ENCODE measurements at regions not wholly inside any gene's neighbourhood (a gene's known extent, or its start where the extent isn't known, plus 50 kb on each side); places are given as distances from the start of the nearest gene placed in this dataset.

- Histone ChIP-seq H2AFZ (ENCODE audit: low read length, unreplicated experiment) (no peak overlapping the region), H3K4me3 (ENCODE audit: low read depth, low read length) (no peak overlapping the region), H3K36me3 (ENCODE audit: insufficient read depth, low read length) (no peaks in the 10 kb centered on the region), H3K79me2 (ENCODE audit: control insufficient read depth, insufficient read depth, low read length, unreplicated experiment) (no peaks in the 10 kb centered on the region), H3K27ac (ENCODE audit: low read depth, low read length) (no peak overlapping the region), H3K4me1 (ENCODE audit: control insufficient read depth, insufficient read depth, low read length, unreplicated experiment) (no peaks in the 10 kb centered on the region), H3K27me3 (ENCODE audit: insufficient read depth, low read length) (peaks cover 89% of the 10 kb centered on the region)
These were observed 201.1 kb upstream of the MVB12B start for GRCh38 chr9:126125577-126125976.

DNA sequence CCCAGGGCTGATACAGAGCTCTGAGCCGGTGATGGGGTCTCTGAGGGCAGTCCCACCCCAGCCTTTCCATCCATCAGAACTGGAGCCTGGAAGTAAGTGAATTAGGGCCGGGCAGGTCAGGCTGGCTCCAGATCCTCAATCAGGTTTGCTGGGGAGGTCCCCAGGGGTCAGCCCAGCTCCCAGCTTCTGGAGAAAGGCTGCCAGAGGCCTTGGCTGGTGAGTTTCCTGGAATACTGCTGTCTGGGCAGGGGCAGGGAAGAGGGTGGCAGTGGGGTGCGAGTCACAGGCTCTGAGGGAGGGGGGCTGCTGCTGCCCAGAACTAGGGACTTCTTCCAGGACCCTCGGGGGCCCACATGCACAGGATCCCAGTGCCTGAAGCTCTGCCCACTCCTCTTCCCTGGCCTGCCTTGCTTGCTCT, 200.6 kb upstream of the MVB12B start:
- Histone ChIP-seq H3K4me1 (ENCODE audit: control insufficient read depth, insufficient read depth, low read length, unreplicated experiment) (no peaks in the 10 kb centered on the region), H3K27me3 (ENCODE audit: insufficient read depth, low read length) (peaks cover 89% of the 10 kb centered on the region), H3K79me2 (ENCODE audit: control insufficient read depth, insufficient read depth, low read length, unreplicated experiment) (no peaks in the 10 kb centered on the region), H3K36me3 (ENCODE audit: insufficient read depth, low read length) (no peaks in the 10 kb centered on the region), H2AFZ (ENCODE audit: low read length, unreplicated experiment) (no peak overlapping the region), H3K27ac (ENCODE audit: low read depth, low read length) (no peak overlapping the region), H3K4me3 (ENCODE audit: low read depth, low read length) (no peak overlapping the region)

DNA sequence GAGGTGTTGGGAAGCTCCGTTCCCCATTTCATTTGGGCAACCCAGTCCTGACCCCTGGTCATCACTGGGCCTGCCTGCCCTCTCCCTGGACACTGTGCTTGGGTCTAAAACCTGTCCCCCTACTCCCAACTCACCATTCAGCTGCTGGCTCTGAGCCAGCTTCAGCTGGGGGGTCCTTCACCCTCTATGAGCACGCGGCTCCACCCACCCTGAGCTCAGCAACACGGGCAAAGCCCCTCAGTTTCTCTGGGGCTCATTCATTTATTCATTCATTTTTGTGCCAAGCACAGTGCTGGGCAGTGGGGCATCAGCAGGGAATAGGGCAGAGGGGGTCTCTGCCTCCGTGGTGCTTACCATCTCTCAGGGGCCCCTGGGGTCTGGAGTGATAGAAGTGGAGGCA, 199.8 kb upstream of the MVB12B start:
- Histone ChIP-seq H3K27ac (ENCODE audit: low read depth, low read length) (no peak overlapping the region), H3K4me1 (ENCODE audit: control insufficient read depth, insufficient read depth, low read length, unreplicated experiment) (no peaks in the 10 kb centered on the region), H3K36me3 (ENCODE audit: insufficient read depth, low read length) (no peaks in the 10 kb centered on the region), H3K27me3 (ENCODE audit: insufficient read depth, low read length) (peaks cover 96% of the 10 kb centered on the region), H2AFZ (ENCODE audit: low read length, unreplicated experiment) (no peak overlapping the region), H3K79me2 (ENCODE audit: control insufficient read depth, insufficient read depth, low read length, unreplicated experiment) (no peaks in the 10 kb centered on the region), H3K4me3 (ENCODE audit: low read depth, low read length) (no peak overlapping the region)

- Histone ChIP-seq H2AFZ (ENCODE audit: low read length, unreplicated experiment) (no peak overlapping the region), H3K79me2 (ENCODE audit: control insufficient read depth, insufficient read depth, low read length, unreplicated experiment) (no peaks in the 10 kb centered on the region), H3K27me3 (ENCODE audit: insufficient read depth, low read length) (peaks cover 96% of the 10 kb centered on the region), H3K36me3 (ENCODE audit: insufficient read depth, low read length) (no peaks in the 10 kb centered on the region), H3K4me1 (ENCODE audit: control insufficient read depth, insufficient read depth, low read length, unreplicated experiment) (no peaks in the 10 kb centered on the region), H3K4me3 (ENCODE audit: low read depth, low read length) (no peak overlapping the region), H3K27ac (ENCODE audit: low read depth, low read length) (no peak overlapping the region)
These were observed 199.0 kb upstream of the MVB12B start for GRCh38 chr9:126127591-126127990.

DNA sequence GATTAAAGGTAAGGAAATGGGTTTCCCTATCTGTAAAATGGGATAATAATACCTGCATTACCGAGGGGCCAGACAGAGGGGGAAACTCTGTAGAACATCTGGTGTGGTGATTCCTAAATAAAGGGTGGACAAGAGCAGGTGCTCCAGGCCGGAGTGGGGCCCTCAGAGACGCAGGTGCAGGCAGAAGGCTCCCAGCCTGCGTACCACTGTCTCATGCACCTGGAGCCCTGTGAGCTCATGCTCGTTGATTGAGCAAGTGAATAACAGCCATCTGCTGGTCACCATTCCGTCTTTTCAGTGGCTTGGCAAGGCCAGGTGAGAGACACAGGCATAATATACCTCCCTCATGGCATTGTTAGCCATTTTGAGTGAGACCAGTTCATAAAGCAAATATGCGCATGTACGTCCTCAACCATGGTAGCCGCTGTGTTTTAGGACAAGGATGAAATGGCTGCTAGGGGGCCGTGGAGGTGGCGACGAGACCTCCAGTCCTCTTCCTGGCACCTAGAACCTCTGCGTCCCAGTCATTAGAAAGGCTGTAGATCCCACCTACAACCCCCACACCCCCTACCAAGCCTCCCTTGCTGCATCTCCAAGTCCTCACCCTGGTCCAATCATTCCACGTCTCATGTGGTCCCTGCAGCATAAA, 198.0 kb upstream of the MVB12B start:
- peaks cover 95% of the 10 kb centered on the region for H3K27me3 ChIP-seq (ENCODE audit: insufficient read depth, low read length)
- H3K79me2 ChIP-seq (ENCODE audit: control insufficient read depth, insufficient read depth, low read length, unreplicated experiment): no peaks in the 10 kb centered on the region
- no peak overlapping the region for H2AFZ ChIP-seq (ENCODE audit: low read length, unreplicated experiment)
- no peaks in the 10 kb centered on the region for H3K36me3 ChIP-seq (ENCODE audit: insufficient read depth, low read length)
- H3K4me3 ChIP-seq (ENCODE audit: low read depth, low read length): no peak overlapping the region
- no peak overlapping the region for H3K27ac ChIP-seq (ENCODE audit: low read depth, low read length)
- no peaks in the 10 kb centered on the region for H3K4me1 ChIP-seq (ENCODE audit: control insufficient read depth, insufficient read depth, low read length, unreplicated experiment)

- Histone ChIP-seq H2AFZ (ENCODE audit: low read length, unreplicated experiment) (no peak overlapping the region), H3K4me1 (ENCODE audit: control insufficient read depth, insufficient read depth, low read length, unreplicated experiment) (no peaks in the 10 kb centered on the region), H3K27ac (ENCODE audit: low read depth, low read length) (no peak overlapping the region), H3K79me2 (ENCODE audit: control insufficient read depth, insufficient read depth, low read length, unreplicated experiment) (no peaks in the 10 kb centered on the region), H3K27me3 (ENCODE audit: insufficient read depth, low read length) (peaks cover 81% of the 10 kb centered on the region), H3K4me3 (ENCODE audit: low read depth, low read length) (no peak overlapping the region), H3K36me3 (ENCODE audit: insufficient read depth, low read length) (no peaks in the 10 kb centered on the region)
These were observed 195.3 kb upstream of the MVB12B start for GRCh38 chr9:126131066-126132010.

DNA sequence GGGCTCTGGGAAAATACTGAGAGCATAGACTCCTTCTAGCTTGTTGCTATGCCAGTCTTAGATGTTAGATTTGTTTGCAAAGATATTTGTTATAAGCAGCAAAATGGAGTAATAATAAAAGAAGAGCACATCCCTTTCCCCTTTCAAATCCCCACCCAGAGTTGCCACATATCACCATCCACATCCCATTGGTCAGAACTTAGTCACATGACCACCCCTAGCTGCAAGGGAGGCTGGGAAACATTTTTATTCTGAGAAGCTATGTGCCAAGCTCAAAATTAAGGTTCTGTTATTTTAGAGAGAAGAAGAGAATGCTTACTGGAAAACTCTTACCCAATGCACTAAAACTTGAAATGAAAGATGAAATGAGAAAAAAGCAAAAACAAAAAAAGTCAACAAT, 193.9 kb upstream of the MVB12B start:
- H3K27ac ChIP-seq (ENCODE audit: low read depth, low read length): no peak overlapping the region
- no peaks in the 10 kb centered on the region for H3K36me3 ChIP-seq (ENCODE audit: insufficient read depth, low read length)
- H3K79me2 ChIP-seq (ENCODE audit: control insufficient read depth, insufficient read depth, low read length, unreplicated experiment): no peaks in the 10 kb centered on the region
- H3K4me1 ChIP-seq (ENCODE audit: control insufficient read depth, insufficient read depth, low read length, unreplicated experiment): no peaks in the 10 kb centered on the region
- no peak overlapping the region for H3K4me3 ChIP-seq (ENCODE audit: low read depth, low read length)
- H3K27me3 ChIP-seq (ENCODE audit: insufficient read depth, low read length): peaks cover 76% of the 10 kb centered on the region
- H2AFZ ChIP-seq (ENCODE audit: low read length, unreplicated experiment): no peak overlapping the region

DNA sequence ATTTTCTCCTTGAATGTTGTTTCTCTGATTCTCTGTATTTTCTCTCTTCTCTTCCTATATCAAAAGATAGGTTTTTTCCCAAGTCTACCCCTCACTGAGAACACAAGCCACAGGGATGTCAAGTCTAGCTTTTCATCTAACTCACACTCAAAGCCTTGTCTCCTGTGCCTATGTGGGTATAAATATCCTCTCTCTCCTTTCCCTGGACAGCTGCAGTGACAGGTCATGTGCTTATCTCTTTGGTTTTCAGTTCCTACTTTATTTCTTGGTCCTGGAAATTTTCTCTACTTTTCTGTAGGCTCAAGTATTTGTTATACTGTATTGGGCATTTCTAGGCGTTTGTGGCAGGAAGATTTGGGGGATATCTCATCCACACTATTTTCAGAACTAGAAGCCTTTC, 182.4 kb upstream of the MVB12B start:
- no peaks in the 10 kb centered on the region for H3K36me3 ChIP-seq (ENCODE audit: insufficient read depth, low read length)
- H3K27me3 ChIP-seq (ENCODE audit: insufficient read depth, low read length): peaks cover 76% of the 10 kb centered on the region
- no peaks in the 10 kb centered on the region for H3K79me2 ChIP-seq (ENCODE audit: control insufficient read depth, insufficient read depth, low read length, unreplicated experiment)
- H3K4me1 ChIP-seq (ENCODE audit: control insufficient read depth, insufficient read depth, low read length, unreplicated experiment): no peaks in the 10 kb centered on the region
- no peak overlapping the region for H3K4me3 ChIP-seq (ENCODE audit: low read depth, low read length)
- no peak overlapping the region for H2AFZ ChIP-seq (ENCODE audit: low read length, unreplicated experiment)
- H3K27ac ChIP-seq (ENCODE audit: low read depth, low read length): no peak overlapping the region

DNA sequence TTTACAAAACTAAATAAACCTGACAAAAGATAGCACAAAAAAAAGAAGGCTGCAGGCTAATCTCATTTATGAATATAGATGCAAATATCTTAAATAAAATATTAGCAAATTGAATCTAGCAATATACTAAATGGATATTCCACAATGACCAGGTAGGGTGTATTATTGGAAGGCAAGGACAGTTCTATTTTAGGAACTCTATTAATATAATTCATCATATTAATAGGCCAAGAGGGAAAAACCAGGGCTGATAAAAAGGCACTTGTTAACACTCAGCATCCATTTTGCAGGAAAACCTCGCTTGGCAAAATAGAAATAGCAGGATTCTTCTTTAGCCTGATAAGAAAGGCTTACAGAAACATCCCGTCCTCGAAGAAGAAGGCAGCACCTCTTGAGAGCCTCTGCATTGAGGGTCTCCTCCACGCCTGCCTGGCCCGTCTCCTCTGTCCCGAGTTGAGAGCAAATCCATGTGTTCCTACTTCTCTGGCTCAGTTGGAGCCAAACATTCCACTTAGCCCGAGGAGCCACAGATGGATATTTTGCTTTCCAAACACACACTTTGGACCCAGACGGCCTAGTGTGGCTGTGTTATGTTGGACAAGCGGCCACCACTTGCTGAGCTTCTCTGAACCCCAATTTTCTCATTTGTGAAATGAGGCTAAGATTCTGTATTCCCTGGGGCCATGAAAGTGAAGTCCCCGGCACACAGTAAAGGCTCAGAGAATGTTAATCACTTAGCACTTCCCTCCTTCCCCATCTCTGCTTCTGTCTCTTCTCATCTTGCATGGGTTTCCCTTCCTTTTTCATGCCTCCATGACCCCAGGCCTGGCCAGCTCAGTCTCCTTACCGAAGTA, 181.8 kb upstream of the MVB12B start:
- no peaks in the 10 kb centered on the region for H3K4me1 ChIP-seq (ENCODE audit: control insufficient read depth, insufficient read depth, low read length, unreplicated experiment)
- no peaks in the 10 kb centered on the region for H3K36me3 ChIP-seq (ENCODE audit: insufficient read depth, low read length)
- no peaks in the 10 kb centered on the region for H3K79me2 ChIP-seq (ENCODE audit: control insufficient read depth, insufficient read depth, low read length, unreplicated experiment)
- H3K4me3 ChIP-seq (ENCODE audit: low read depth, low read length): no peak overlapping the region
- no peak overlapping the region for H2AFZ ChIP-seq (ENCODE audit: low read length, unreplicated experiment)
- peaks cover 75% of the 10 kb centered on the region for H3K27me3 ChIP-seq (ENCODE audit: insufficient read depth, low read length)
- H3K27ac ChIP-seq (ENCODE audit: low read depth, low read length): no peak overlapping the region

- Histone ChIP-seq H3K27me3 (ENCODE audit: insufficient read depth, low read length) (peaks cover 79% of the 10 kb centered on the region), H3K27ac (ENCODE audit: low read depth, low read length) (no peak overlapping the region), H3K4me3 (ENCODE audit: low read depth, low read length) (no peak overlapping the region), H2AFZ (ENCODE audit: low read length, unreplicated experiment) (no peak overlapping the region), H3K36me3 (ENCODE audit: insufficient read depth, low read length) (no peaks in the 10 kb centered on the region), H3K4me1 (ENCODE audit: control insufficient read depth, insufficient read depth, low read length, unreplicated experiment) (no peaks in the 10 kb centered on the region), H3K79me2 (ENCODE audit: control insufficient read depth, insufficient read depth, low read length, unreplicated experiment) (no peaks in the 10 kb centered on the region)
These were observed 180.8 kb upstream of the MVB12B start for GRCh38 chr9:126145887-126146253.

All from ACC112 (cell line).